GM23338 (cell line): ENCODE measurements at regions not wholly inside any gene's neighbourhood (a gene's known extent, or its start where the extent isn't known, plus 50 kb on each side); places are given as distances from the start of the nearest gene placed in this dataset.

Experiments used
- ATAC-seq: fragments of 200-7000 bp; cut with Tn5 transposase; 3 replicates; pipeline ENCODE4 v1.9.1; 2020
- DNase-seq: peaks from one replicate; pipeline ENCODE4 v3.0.0-alpha.2; 2015; ENCODE audit warnings: low spot score
- H2AFZ ChIP-seq: fragments of 200-600 bp; sonication (generic); 2 replicates; pipeline ENCODE4 v1.8.0; 2016; ENCODE audit warnings: antibody characterized with exemption, mild to moderate bottlenecking, moderate library complexity
- H3F3A ChIP-seq: fragments of 200-600 bp; sonication (generic); replicated peaks from 2 replicates; pipeline ENCODE4 v1.8.0; 2017; ENCODE audit warnings: antibody characterized with exemption, mixed run types, low read depth
- H3K27ac ChIP-seq: fragments of 200-600 bp; sonication (generic); 2 replicates; pipeline ENCODE4 v1.6.1; 2016; ENCODE audit warnings: low read depth
- H3K27me3 ChIP-seq: fragments of 200-600 bp; sonication (generic); 2 replicates; pipeline ENCODE4 v1.8.0; 2016; ENCODE audit warnings: mild to moderate bottlenecking, mixed run types, moderate library complexity; ENCODE audit not compliant: insufficient read depth
- H3K36me3 ChIP-seq: fragments of 200-600 bp; sonication (generic); 2 replicates; pipeline ENCODE4 v1.8.0; 2016; ENCODE audit warnings: mild to moderate bottlenecking; ENCODE audit not compliant: insufficient read depth
- H3K4me1 ChIP-seq: fragments of 200-600 bp; sonication (generic); 2 replicates; pipeline ENCODE4 v1.8.0; 2016; ENCODE audit warnings: mild to moderate bottlenecking, moderate library complexity; ENCODE audit not compliant: insufficient read depth
- H3K4me2 ChIP-seq: fragments of 200-600 bp; sonication (generic); 2 replicates; pipeline ENCODE4 v1.7.1; 2017; ENCODE audit warnings: mixed run types
- H3K4me3 ChIP-seq: fragments of 200-600 bp; sonication (generic); 2 replicates; pipeline ENCODE4 v1.6.1; 2016; ENCODE audit warnings: mixed run types
- H3K79me2 ChIP-seq: fragments of 200-600 bp; sonication (generic); replicated peaks from 2 replicates; pipeline ENCODE4 v1.8.0; 2017; ENCODE audit warnings: mild to moderate bottlenecking; ENCODE audit not compliant: insufficient read depth
- H3K9me2 ChIP-seq: fragments of 200-600 bp; sonication (generic); 2 replicates; pipeline ENCODE4 v1.8.0; 2017; ENCODE audit not compliant: insufficient read depth
- H4K20me1 ChIP-seq: fragments of 200-600 bp; sonication (generic); replicated peaks from 2 replicates; pipeline ENCODE4 v1.8.0; 2017; ENCODE audit warnings: mild to moderate bottlenecking; ENCODE audit not compliant: insufficient read depth
- H3K27ac Mint-ChIP-seq: 2 replicates; pipeline ENCODE4 v1.8.0; 2020; ENCODE audit warnings: inconsistent platforms, mild to moderate bottlenecking, moderate library complexity, mixed read lengths
- H3K27me3 Mint-ChIP-seq: 3 replicates; pipeline ENCODE4 v1.8.0; 2022; ENCODE audit warnings: low read depth, mild to moderate bottlenecking, moderate library complexity, mixed read lengths, inconsistent platforms; ENCODE audit not compliant: insufficient read depth, poor library complexity
- H3K36me3 Mint-ChIP-seq: 3 replicates; pipeline ENCODE4 v1.8.0; 2021; ENCODE audit warnings: low read depth, mild to moderate bottlenecking, inconsistent platforms, moderate library complexity, mixed read lengths
- H3K4me1 Mint-ChIP-seq: 3 replicates; pipeline ENCODE4 v1.8.0; 2020; ENCODE audit warnings: mild to moderate bottlenecking, inconsistent platforms, mixed read lengths
- H3K4me3 Mint-ChIP-seq: 3 replicates; pipeline ENCODE4 v1.8.0; 2021; ENCODE audit warnings: moderate library complexity, mild to moderate bottlenecking, inconsistent platforms, mixed read lengths
- H3K9me3 Mint-ChIP-seq: 3 replicates; pipeline ENCODE4 v1.8.0; 2020; ENCODE audit warnings: moderate library complexity, mild to moderate bottlenecking, inconsistent platforms, mixed read lengths
- CREB1 ChIP-seq: fragments of 250-450 bp; sonication (Bioruptor Pico); IDR thresholded peaks from 2 replicates; pipeline ENCODE4 v1.5.0; 2020; ENCODE audit warnings: low read depth, mild to moderate bottlenecking, moderate library complexity
- CTCF ChIP-seq, 2 experiments: fragments of 200-600 bp in 1 of 2; sonication (generic) in 1 of 2; conservative IDR thresholded peaks; 2 replicates each; pipeline versions ENCODE4 v1.5.1 to v1.6.1; 2016 to 2017; ENCODE audit warnings: antibody characterized with exemption in 2 of 2, low read depth in 2 of 2, mild to moderate bottlenecking in 2 of 2, moderate library complexity in 1 of 2
- EZH2 ChIP-seq: fragments of 200-600 bp; sonication (generic); IDR thresholded peaks from one replicate; pipeline ENCODE4 v1.8.0; 2017; ENCODE audit warnings: antibody characterized with exemption, mild to moderate bottlenecking, low read depth; ENCODE audit not compliant: unreplicated experiment
- EZH2phosphoT487 ChIP-seq: fragments of 200-600 bp; sonication (generic); IDR thresholded peaks from one replicate; pipeline ENCODE4 v1.8.1; 2018; ENCODE audit warnings: antibody characterized with exemption; ENCODE audit not compliant: unreplicated experiment
- JUNB ChIP-seq: IDR thresholded peaks from one replicate; pipeline ENCODE4 v1.6.1; 2016; ENCODE audit warnings: antibody characterized with exemption; ENCODE audit not compliant: unreplicated experiment
- NANOG ChIP-seq: IDR thresholded peaks from 2 replicates; pipeline ENCODE4 v1.6.1; 2016; ENCODE audit warnings: antibody characterized with exemption, borderline replicate concordance
- ZNF114 ChIP-seq: fragments of 250-450 bp; sonication (Bioruptor Pico); IDR thresholded peaks from 2 replicates; pipeline ENCODE4 v1.5.0; 2020; ENCODE audit warnings: mild to moderate bottlenecking, moderate library complexity
- ZNF462 ChIP-seq: fragments of 250-450 bp; sonication (Bioruptor Pico); IDR thresholded peaks from 2 replicates; pipeline ENCODE4 v1.5.0; 2020; ENCODE audit warnings: mild to moderate bottlenecking, moderate library complexity

- no peak for TF ChIP-seq ZNF462
- no peak for TF ChIP-seq CTCF (conservative IDR thresholded peaks at IDR 0.05; ENCODE audit: low read depth in 2 of 2)
- no peak for TF ChIP-seq CREB1 (CRISPR knock-in tag)
- no peak for TF ChIP-seq NANOG
- TF ChIP-seq JUNB: no peak
- no peak for TF ChIP-seq EZH2
Observed at GRCh38 chr15:70423267-70423666, 325.6 kb upstream of the TLE3 start (continued).

GRCh38 chr15:70422342-70422741, 324.6 kb upstream of the TLE3 start:
- peaks cover 12% of the 10 kb centered on the region for H3K27me3 Mint-ChIP-seq
- H3K9me2 ChIP-seq: no peaks in the 10 kb centered on the region; the same call in 1 of the 2 replicates
- H4K20me1 ChIP-seq: no peaks in the 10 kb centered on the region; the same call in 1 of the 2 replicates
- H3K79me2 ChIP-seq: no peaks in the 10 kb centered on the region
- H3K36me3 ChIP-seq: no peaks in the 10 kb centered on the region
- H3F3A ChIP-seq: no peaks in the 10 kb centered on the region
- no peak overlapping the region for H3K4me3 Mint-ChIP-seq
- H3K27me3 ChIP-seq: no peaks in the 10 kb centered on the region
- no peaks in the 10 kb centered on the region for H3K9me3 Mint-ChIP-seq
- ATAC-seq (no peak), DNase-seq (no peak)
- TF ChIP-seq ZNF114 (CRISPR knock-in tag): no peak
- TF ChIP-seq EZH2phosphoT487: no peak
- TF ChIP-seq CTCF (conservative IDR thresholded peaks at IDR 0.05; ENCODE audit: low read depth in 2 of 2): no peak
- no peaks in the 10 kb centered on the region for H3K4me1 ChIP-seq
- no peak overlapping the region for H3K4me3 ChIP-seq
- no peak overlapping the region for H3K27ac ChIP-seq
- H3K4me2 ChIP-seq: no peak overlapping the region
- peaks cover 10% of the 10 kb centered on the region; the same call in 2 of the 3 replicates for H3K4me1 Mint-ChIP-seq
- no peak overlapping the region for H3K27ac Mint-ChIP-seq
- no peak overlapping the region for H2AFZ ChIP-seq
- no peaks in the 10 kb centered on the region for H3K36me3 Mint-ChIP-seq
